Epithelial cell of esophagus (primary cell): ENCODE measurements at regions not wholly inside any gene's neighbourhood (a gene's known extent, or its start where the extent isn't known, plus 50 kb on each side); places are given as distances from the start of the nearest gene placed in this dataset.
A peak's percentile ranks its signal among the peaks of the same experiment; 100 is the strongest.

ENCODE experiments used
- DNase-seq: peaks from one replicate; pipeline ENCODE4 v3.0.0; 2010; ENCODE audit warnings: low read depth
- H3K4me3 ChIP-seq: 2 replicates; pipeline ENCODE4 v1.5.1; 2011; ENCODE audit warnings: mild to moderate bottlenecking, low read length, control low read depth
- TF ChIP-seq, protein P1 (sequence below): IDR thresholded peaks from 2 replicates; pipeline ENCODE4 v1.5.1; 2011; ENCODE audit warnings: low read depth, mild to moderate bottlenecking, low read length, control low read depth, inconsistent platforms; ENCODE audit not compliant: insufficient read depth; ENCODE audit errors: missing control alignments

DNA sequence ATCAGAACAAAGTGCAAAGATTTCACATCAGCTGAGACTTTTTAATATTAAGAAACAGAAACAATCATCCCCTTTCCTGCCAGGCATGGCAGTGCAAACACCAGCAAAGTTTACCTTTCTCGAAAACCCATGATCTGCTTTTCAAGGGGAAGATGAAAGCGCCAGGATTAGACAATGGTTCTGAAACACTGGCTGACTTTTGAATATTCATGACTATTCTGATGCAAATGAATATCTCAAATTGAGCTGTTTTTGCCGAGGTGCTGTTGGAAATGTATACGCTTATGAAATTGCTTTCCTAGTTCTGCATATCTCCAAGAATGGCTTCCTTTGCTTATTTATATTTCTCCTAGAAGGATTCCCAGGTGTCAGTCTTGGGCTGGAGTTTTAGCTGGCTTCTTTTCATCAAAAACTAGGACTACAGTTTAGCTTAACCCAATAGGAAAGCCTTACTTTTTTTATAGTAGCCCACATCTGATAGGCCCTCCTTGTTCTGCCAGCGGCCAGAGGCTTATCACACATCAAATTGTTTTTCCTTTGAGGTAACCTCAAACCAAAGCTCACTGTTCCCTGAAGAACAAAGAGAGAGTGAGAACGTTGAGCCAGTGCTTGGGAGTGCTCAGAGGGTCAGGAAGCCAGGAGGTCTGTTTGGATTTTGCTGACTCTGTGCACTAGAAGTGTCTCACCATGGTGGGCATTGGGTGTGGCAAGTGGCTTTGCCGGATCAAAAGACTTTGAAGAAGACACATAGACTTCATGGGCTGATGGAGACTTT lies 74.0 kb upstream of the PLCL2 start:
- no peak for DNase-seq
- no peak overlapping the region for H3K4me3 ChIP-seq
- TF ChIP-seq, protein P1, sequence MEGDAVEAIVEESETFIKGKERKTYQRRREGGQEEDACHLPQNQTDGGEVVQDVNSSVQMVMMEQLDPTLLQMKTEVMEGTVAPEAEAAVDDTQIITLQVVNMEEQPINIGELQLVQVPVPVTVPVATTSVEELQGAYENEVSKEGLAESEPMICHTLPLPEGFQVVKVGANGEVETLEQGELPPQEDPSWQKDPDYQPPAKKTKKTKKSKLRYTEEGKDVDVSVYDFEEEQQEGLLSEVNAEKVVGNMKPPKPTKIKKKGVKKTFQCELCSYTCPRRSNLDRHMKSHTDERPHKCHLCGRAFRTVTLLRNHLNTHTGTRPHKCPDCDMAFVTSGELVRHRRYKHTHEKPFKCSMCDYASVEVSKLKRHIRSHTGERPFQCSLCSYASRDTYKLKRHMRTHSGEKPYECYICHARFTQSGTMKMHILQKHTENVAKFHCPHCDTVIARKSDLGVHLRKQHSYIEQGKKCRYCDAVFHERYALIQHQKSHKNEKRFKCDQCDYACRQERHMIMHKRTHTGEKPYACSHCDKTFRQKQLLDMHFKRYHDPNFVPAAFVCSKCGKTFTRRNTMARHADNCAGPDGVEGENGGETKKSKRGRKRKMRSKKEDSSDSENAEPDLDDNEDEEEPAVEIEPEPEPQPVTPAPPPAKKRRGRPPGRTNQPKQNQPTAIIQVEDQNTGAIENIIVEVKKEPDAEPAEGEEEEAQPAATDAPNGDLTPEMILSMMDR = no peak

DNA sequence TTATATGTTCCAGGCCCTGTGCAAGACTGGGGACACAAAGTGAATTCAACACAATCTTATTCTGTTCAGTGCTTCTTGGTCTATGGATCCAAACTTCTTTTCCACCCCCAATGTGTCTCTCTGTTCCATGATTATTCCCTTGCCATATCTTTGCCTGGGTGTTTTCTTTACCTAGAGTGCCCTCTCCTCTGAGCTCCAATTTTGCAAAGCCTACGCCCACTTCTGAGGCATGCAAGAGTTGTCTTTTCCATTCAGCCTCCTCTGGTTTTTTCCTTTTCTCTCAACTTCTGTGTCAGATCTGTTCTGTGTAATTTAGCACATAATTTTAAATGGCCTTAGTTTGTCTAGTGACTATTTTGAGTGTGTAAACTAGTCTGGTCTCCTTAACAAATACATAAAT lies 72.8 kb upstream of the PLCL2 start:
- no peak overlapping the region for H3K4me3 ChIP-seq
- no peak for DNase-seq
- TF ChIP-seq, protein P1 = no peak

DNA sequence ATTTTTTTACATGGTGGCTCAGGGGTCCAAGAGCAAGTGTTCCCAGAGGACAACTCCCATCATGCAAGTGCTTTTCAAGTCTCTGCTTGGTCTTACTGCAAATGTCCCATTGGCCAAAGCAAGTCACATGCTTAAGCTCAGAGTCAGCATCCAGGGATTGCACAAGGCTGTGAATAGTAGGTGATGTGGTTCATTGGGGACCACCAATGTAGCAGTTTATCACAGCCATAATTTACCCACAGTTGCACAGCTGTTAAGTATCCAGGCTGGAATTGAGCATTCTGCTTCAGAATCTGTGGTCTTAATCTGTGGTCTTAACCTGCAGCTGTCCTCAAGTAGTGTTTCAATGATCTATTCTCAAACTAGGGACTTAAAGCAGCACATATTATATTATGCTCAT lies 71.4 kb upstream of the PLCL2 start:
- H3K4me3 ChIP-seq = no peak overlapping the region
- TF ChIP-seq, protein P1 = no peak
- DNase-seq = no peak

DNA sequence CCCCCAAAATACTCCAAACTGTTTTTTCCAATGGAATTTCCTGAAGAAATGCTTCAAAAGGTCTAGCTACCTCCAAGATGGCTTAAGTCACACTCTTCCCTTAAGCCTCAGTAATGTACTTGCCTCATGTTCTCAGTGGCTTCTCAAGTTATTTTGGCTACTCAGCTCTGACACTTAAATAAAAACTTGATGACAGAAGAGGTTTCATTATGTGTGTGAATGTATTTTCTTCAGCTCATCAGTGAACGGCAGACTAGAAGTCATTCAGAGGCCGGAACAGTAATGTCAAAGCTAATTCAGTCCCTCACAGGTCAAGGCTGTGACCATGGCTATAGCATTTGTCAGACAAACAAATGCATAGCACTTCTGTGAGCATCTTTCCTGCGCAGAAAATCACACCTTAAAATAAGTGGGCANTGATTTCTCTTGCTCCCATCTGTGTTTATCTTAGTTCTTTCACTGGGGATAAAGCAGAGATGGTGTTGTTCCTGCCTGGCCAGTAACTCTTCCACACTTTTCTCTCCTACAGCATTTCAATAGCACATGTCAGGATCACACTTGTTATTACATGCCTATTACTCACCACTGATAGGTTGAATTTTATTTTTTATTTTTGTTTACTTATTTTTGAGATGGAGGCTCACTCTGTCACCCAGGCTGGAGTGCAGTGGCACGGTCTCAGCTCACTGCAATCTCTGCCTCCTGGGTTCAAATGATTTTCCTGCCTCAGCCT lies 68.5 kb upstream of the PLCL2 start:
- H3K4me3 ChIP-seq = no peak overlapping the region
- TF ChIP-seq, protein P1 = no peak
- DNase-seq = peak; percentile 55

DNA sequence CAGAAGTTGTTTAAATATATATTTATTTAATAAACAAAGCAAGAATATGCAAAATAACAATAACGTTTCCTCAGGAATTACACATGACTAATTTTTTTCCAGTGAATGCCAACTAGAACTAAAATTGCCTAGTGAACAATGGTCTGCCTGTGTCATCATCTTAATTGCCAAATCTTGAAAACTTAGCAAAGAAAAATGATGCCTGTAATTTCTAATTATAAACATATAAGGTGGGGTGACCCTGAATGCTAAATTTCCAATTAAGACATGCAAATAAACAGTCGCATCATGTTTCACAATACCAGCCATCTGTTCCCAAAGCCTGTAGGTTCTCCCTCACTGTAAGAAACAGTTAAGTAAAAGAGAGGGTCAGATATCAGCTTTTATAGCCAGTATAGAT lies 67.6 kb upstream of the PLCL2 start:
- TF ChIP-seq, protein P1 = no peak
- no peak overlapping the region for H3K4me3 ChIP-seq
- no peak for DNase-seq

DNA sequence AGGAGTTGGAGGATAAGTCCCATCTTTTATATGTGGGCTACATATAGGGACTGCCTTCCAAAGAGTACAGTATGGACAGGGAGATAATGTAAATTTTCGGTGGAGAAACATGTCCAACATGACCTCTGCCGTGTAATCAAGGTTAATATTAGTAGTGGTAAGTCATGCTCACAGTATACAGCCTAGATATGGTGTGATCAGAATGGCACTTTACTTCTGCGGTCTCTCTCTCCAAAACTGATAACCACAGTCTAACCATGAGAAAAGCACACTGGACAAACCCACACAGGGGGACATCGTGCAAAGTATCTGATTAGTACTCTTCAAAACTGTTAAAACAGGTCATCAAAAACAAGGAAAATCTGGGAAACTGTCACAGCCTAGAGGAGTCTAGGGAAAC lies 66.6 kb upstream of the PLCL2 start:
- TF ChIP-seq, protein P1 = no peak
- DNase-seq = no peak
- no peak overlapping the region for H3K4me3 ChIP-seq
